ENCODE measurements at regions not wholly inside any gene's neighbourhood (a gene's known extent, or its start where the extent isn't known, plus 50 kb on each side); places are given as distances from the start of the nearest gene placed in this dataset.

DNA sequence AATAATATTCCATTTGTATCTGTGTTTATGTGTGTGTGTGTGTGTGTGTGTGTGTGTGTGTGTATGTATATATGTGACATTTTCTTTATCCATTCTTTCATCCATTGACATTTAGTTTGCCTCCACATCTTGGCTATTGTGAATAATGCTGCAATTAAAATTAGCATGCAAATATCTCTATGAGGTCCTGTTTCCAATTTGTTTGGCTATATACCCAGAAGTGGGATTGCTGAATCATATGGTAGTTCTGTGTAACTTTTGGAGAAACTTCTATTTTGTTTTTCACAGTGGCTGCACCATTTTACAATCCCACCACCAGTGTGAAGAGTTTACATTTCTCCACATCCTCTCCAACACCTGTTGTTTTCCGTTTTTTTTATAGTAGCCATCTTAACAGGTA lies 53.1 kb downstream of the CH25H start:
- no peak for DNase-seq
- Mint-ChIP-seq H3K27me3 (ENCODE audit: low read depth) (peaks cover 11% of the 10 kb centered on the region), H3K4me1 (ENCODE audit: low read depth) (peaks cover 7% of the 10 kb centered on the region), H3K36me3 (ENCODE audit: insufficient read depth) (no peaks in the 10 kb centered on the region), H3K4me3 (no peak overlapping the region), H3K9me3 (no peaks in the 10 kb centered on the region)
- no peak for ATAC-seq

DNA sequence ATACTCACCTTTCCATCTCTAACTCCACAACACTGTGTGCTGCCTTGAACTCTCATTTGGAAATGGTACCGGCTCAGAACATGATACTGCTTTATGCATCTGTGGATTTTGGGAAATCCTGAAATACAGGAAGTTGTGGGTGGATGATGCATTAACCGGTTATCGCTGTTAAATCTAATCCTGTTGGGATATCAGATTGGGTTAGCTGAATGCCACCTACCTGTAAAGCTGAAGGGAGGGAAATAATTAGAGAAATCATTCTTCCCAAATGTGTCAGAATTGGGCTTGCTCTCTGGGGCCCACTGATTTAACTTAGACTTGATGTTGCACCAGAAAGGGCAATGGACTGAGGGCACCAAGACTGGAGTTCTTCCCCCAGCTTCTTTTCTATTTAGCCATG lies 54.0 kb downstream of the CH25H start:
- Mint-ChIP-seq H3K36me3 (ENCODE audit: insufficient read depth) (no peaks in the 10 kb centered on the region), H3K4me1 (ENCODE audit: low read depth) (no peaks in the 10 kb centered on the region), H3K4me3 (no peak overlapping the region), H3K27me3 (ENCODE audit: low read depth) (peaks cover 11% of the 10 kb centered on the region), H3K9me3 (no peaks in the 10 kb centered on the region)
- ATAC-seq (no peak), DNase-seq (no peak)

DNA sequence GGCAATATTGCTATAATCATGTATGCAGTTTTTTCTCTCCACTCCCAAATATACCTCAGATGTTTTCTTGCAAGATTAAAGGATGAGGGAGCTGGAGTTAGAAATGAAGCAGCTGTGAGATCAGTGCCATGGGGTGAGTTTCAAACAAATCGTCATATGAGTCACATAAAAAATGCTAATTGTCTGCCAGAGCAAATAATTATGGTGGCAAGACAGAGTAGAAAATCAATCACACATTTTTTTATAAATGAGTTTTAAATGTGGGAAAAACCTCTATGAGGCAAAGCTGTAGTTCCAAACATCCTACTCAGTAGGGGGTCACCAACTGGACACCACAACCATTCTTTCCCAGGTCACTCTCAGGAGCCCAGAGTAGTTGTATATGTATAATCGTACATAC lies 55.3 kb downstream of the CH25H start:
- no peak for DNase-seq
- no peak for ATAC-seq
- H3K27me3 Mint-ChIP-seq (ENCODE audit: low read depth): peaks cover 11% of the 10 kb centered on the region
- H3K4me3 Mint-ChIP-seq: no peak overlapping the region
- no peaks in the 10 kb centered on the region for H3K36me3 Mint-ChIP-seq (ENCODE audit: insufficient read depth)
- no peaks in the 10 kb centered on the region for H3K9me3 Mint-ChIP-seq
- no peaks in the 10 kb centered on the region for H3K4me1 Mint-ChIP-seq (ENCODE audit: low read depth)

- Mint-ChIP-seq H3K4me1 (ENCODE audit: low read depth) (no peaks in the 10 kb centered on the region), H3K4me3 (no peak overlapping the region), H3K27me3 (ENCODE audit: low read depth) (no peaks in the 10 kb centered on the region), H3K9me3 (no peaks in the 10 kb centered on the region), H3K36me3 (ENCODE audit: insufficient read depth) (no peaks in the 10 kb centered on the region)
- ATAC-seq (no peak), DNase-seq (no peak)
Observed at GRCh38 chr10:89148061-89148460, 59.1 kb downstream of the CH25H start.

DNA sequence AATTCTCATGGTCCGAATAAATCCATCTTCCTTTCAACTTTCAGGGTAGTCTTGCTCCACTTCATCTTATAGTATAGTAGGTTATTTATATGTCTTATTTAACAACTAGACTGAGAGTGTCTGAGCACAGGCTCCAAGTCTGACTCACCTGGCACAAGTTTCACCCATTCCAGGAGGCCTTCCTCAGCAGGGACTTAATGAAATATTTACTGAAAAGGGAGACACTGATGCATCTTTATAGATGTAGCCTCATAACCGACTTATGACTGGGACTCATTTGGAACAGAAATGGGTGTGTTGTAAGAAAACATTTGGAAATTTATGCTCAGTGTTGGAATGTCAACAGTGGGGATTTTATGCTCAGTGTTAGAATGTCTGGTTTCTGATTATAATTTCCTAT lies 59.9 kb downstream of the CH25H start:
- H3K27me3 Mint-ChIP-seq (ENCODE audit: low read depth): no peaks in the 10 kb centered on the region
- ATAC-seq: no peak
- DNase-seq: no peak
- H3K4me1 Mint-ChIP-seq (ENCODE audit: low read depth): no peaks in the 10 kb centered on the region
- H3K4me3 Mint-ChIP-seq: no peak overlapping the region
- H3K9me3 Mint-ChIP-seq: no peaks in the 10 kb centered on the region
- H3K36me3 Mint-ChIP-seq (ENCODE audit: insufficient read depth): no peaks in the 10 kb centered on the region

GRCh38 chr10:89144836-89145235 lies 62.3 kb downstream of the CH25H start:
- no peaks in the 10 kb centered on the region for H3K9me3 Mint-ChIP-seq
- DNase-seq (no peak), ATAC-seq (no peak)
- H3K4me3 Mint-ChIP-seq: no peak overlapping the region
- H3K36me3 Mint-ChIP-seq (ENCODE audit: insufficient read depth): no peaks in the 10 kb centered on the region
- H3K4me1 Mint-ChIP-seq (ENCODE audit: low read depth): no peaks in the 10 kb centered on the region
- H3K27me3 Mint-ChIP-seq (ENCODE audit: low read depth): no peaks in the 10 kb centered on the region

- Mint-ChIP-seq H3K36me3 (ENCODE audit: insufficient read depth) (no peaks in the 10 kb centered on the region), H3K4me1 (ENCODE audit: low read depth) (no peaks in the 10 kb centered on the region), H3K27me3 (ENCODE audit: low read depth) (no peaks in the 10 kb centered on the region), H3K4me3 (no peak overlapping the region), H3K9me3 (no peaks in the 10 kb centered on the region)
- no peak for DNase-seq
- no peak for ATAC-seq
Observed at GRCh38 chr10:89142590-89142989, 64.5 kb downstream of the CH25H start.

GRCh38 chr10:89138755-89139490 lies 68.2 kb downstream of the CH25H start:
- Mint-ChIP-seq H3K27me3 (ENCODE audit: low read depth) (no peaks in the 10 kb centered on the region), H3K4me3 (no peak overlapping the region), H3K9me3 (no peaks in the 10 kb centered on the region), H3K4me1 (ENCODE audit: low read depth) (no peaks in the 10 kb centered on the region), H3K36me3 (ENCODE audit: insufficient read depth) (no peaks in the 10 kb centered on the region)
- ATAC-seq: no peak
- no peak for DNase-seq

- ATAC-seq (no peak), DNase-seq (no peak)
- Mint-ChIP-seq H3K36me3 (ENCODE audit: insufficient read depth) (no peaks in the 10 kb centered on the region), H3K9me3 (no peaks in the 10 kb centered on the region), H3K4me1 (ENCODE audit: low read depth) (no peaks in the 10 kb centered on the region), H3K27me3 (ENCODE audit: low read depth) (peaks cover 6% of the 10 kb centered on the region), H3K4me3 (no peak overlapping the region)
Observed at GRCh38 chr10:89134963-89135362, 72.2 kb downstream of the CH25H start.

DNA sequence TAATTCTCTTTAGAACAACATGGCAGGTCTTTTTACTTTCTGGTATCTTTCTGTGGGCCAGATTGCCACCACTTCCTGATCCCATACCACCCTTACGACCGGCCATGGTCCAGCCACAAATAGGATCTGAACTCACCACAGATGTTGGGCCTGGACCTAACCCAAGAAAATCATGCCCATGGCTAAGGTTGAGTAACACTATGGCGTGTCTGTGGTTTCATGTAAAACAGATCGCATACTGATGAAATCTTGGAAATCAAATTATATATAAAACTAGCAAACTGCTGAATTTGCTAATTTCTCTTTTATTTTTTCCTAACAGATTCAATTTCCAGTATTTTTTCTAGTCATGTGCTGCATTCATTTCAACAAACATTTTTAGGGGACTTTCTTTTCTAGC lies 77.2 kb downstream of the CH25H start:
- Mint-ChIP-seq H3K9me3 (no peaks in the 10 kb centered on the region), H3K27me3 (ENCODE audit: low read depth) (peaks cover 12% of the 10 kb centered on the region), H3K4me1 (ENCODE audit: low read depth) (no peaks in the 10 kb centered on the region), H3K36me3 (ENCODE audit: insufficient read depth) (no peaks in the 10 kb centered on the region), H3K4me3 (no peak overlapping the region)
- ATAC-seq: no peak
- no peak for DNase-seq

- ATAC-seq: peak in 1 of 2 donors; percentile 43
- Mint-ChIP-seq H3K36me3 (ENCODE audit: insufficient read depth) (no peaks in the 10 kb centered on the region), H3K4me3 (no peak overlapping the region), H3K27me3 (ENCODE audit: low read depth) (peaks cover 20% of the 10 kb centered on the region), H3K4me1 (ENCODE audit: low read depth) (no peaks in the 10 kb centered on the region), H3K9me3 (no peaks in the 10 kb centered on the region)
- DNase-seq: no peak
Observed at GRCh38 chr10:89122433-89123051, 84.6 kb downstream of the CH25H start.

DNA sequence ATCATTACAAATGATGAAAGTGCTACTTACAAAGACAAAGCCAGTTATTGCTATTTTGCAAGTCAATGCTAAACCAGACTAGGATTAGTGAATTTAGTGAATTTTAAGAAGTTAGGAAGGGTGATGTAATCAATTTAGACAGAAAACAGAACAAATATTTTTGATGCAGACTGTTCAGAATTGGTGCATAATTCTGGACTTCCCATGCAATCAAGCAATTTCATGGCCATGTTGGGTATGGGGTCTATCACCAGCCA lies 85.4 kb downstream of the CH25H start:
- no peak for ATAC-seq
- H3K4me1 Mint-ChIP-seq (ENCODE audit: low read depth): no peaks in the 10 kb centered on the region
- no peaks in the 10 kb centered on the region for H3K36me3 Mint-ChIP-seq (ENCODE audit: insufficient read depth)
- no peak overlapping the region for H3K4me3 Mint-ChIP-seq
- peaks cover 24% of the 10 kb centered on the region for H3K27me3 Mint-ChIP-seq (ENCODE audit: low read depth)
- H3K9me3 Mint-ChIP-seq: no peaks in the 10 kb centered on the region
- no peak for DNase-seq

- H3K9me3 Mint-ChIP-seq: no peaks in the 10 kb centered on the region
- H3K36me3 Mint-ChIP-seq (ENCODE audit: insufficient read depth): no peaks in the 10 kb centered on the region
Observed at GRCh38 chr10:89120931-89121763, 86.0 kb downstream of the CH25H start.

GRCh38 chr10:89119651-89120050 lies 87.5 kb downstream of the CH25H start:
- no peaks in the 10 kb centered on the region for H3K4me1 Mint-ChIP-seq (ENCODE audit: low read depth)
- H3K4me3 Mint-ChIP-seq: no peak overlapping the region
- no peaks in the 10 kb centered on the region for H3K36me3 Mint-ChIP-seq (ENCODE audit: insufficient read depth)
- no peak for ATAC-seq
- no peaks in the 10 kb centered on the region for H3K9me3 Mint-ChIP-seq
- no peak for DNase-seq
- peaks cover 21% of the 10 kb centered on the region for H3K27me3 Mint-ChIP-seq (ENCODE audit: low read depth)

More at GRCh38 chr10:89120931-89121763, 86.0 kb downstream of the CH25H start:
- ATAC-seq (no peak), DNase-seq (no peak)
- Mint-ChIP-seq H3K4me3 (no peak overlapping the region), H3K4me1 (ENCODE audit: low read depth) (no peaks in the 10 kb centered on the region), H3K27me3 (ENCODE audit: low read depth) (peaks cover 25% of the 10 kb centered on the region)

GRCh38 chr10:89118091-89118490 lies 89.0 kb downstream of the CH25H start:
- peaks cover 16% of the 10 kb centered on the region for H3K27me3 Mint-ChIP-seq (ENCODE audit: low read depth)
- no peaks in the 10 kb centered on the region for H3K4me1 Mint-ChIP-seq (ENCODE audit: low read depth)
- H3K4me3 Mint-ChIP-seq: no peak overlapping the region

More at GRCh38 chr10:89118091-89118490, 89.0 kb downstream of the CH25H start:
- H3K36me3 Mint-ChIP-seq (ENCODE audit: insufficient read depth): no peaks in the 10 kb centered on the region
- no peak for ATAC-seq
- peaks cover 4% of the 10 kb centered on the region for H3K9me3 Mint-ChIP-seq
- no peak for DNase-seq

All from activated T-cell treated with anti-CD3 and anti-CD28 coated beads, Interleukin-2, amount 50 U/mL, for 4 hours (primary cell).